NOMO-1 treated with DMSO at 0.1 percent for 48 hours (cell line): ENCODE measurements at regions not wholly inside any gene's neighbourhood (a gene's known extent, or its start where the extent isn't known, plus 50 kb on each side); places are given as distances from the start of the nearest gene placed in this dataset.

Source experiments
- DNase-seq: peaks from one replicate; lab custom pipeline; 2025; ENCODE audit not compliant: unreplicated experiment; lab: John Stamatoyannopoulos, UW

DNA sequence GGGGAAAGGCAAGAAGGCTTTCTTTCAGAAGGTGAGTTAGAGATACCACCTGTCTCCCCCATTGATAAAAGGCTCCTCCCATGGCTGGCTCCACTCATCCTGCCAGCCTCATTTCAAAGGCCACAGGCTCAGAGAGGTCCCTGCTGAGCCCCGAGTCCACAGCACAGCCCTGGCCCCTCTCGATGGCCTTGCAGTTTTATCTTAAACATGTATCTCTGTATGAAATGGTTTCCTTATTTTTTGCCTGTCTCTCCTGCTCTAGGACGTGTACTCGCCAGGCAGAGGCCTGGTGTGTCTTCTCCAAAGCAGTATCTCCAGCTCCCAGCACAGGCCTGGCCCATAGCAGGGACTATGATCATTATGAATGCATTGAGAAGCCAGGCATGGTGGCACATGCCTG, 160.5 kb upstream of the NSMCE3 start:
- DNase-seq = no peak

DNA sequence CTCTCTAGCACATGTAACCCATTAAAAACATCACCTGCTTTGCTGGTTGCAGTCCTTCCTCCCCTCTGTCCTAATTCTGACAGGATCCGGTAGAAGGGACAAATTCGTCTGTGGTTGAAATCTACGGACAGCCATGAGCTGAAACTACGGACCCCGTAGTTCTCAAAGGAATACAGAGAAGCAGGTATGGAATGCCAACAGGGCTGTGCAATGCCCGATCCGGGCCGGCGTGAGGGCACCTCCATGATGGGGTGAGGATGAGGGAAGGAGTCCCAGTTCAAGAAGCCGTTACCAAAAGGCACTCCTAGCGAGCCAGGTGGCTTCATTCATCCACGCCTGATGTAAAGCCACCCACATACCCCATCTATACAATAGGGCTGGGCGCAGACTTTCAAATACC, 160.0 kb upstream of the NSMCE3 start:
- DNase-seq = no peak

DNA sequence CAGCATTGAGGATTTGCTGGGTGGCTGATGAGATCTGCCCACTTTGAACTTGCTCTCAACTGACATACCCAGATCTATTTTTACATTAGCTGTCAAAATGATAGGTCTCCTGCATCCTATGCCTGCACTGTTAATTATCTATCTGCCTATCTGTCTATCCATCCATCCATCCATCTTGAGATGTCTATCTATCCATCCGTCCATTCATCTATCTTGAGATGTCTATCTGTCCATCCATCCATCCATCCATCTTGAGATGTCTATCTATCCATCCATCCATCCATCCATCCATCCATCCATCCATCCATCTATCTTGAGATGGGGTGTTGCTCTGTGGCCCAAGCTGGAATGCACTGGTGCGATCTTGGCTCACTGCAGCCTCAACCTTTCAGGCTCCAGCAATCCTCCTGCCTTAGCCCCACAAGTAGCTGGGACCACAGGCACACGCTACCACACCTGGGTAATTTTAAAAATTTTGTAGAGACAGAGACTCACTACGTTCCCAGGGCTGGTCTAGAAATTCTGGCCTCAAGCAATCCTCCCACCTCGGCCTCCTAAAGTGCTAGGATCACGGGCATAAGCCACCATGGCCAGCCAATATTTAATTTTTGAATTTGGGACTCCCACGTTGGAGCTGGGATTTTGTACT, 159.4 kb upstream of the NSMCE3 start:
- no peak for DNase-seq

DNA sequence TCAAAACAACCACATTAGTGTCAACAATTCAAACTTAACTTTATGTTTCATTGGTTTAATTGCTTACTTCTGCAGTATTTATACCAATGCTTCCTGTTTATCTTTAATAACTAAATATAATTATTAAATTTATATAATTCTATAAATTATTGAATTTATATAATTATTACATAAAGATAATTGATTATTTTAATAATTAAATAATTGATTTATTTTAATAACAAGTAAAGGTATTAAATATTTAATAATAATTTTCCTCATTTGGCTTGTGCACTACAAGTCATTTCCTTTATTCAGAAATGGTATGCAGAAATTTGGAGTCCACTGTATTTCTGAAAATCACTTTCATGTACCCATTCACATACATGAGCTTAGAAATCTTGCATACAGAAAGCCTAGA, 156.2 kb upstream of the NSMCE3 start:
- DNase-seq = no peak

DNA sequence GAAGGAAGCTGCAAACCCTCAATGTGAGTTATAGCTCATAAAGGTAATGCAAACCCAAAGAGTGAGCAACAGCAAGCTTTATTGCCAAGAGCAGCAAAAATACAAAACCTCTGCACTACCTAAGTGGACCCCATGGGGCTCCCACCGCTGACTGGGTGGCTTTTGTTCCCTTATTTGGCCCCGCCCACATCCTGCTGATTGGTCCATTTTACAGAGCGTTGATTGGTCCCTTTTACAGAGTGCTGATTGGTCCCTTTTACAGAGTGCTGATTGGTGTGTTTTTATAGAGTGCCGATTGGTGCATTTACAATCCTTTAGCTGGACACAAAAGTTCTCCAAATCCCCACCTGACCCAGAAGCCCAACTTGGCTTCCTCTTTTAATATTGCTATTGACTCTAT, 154.5 kb upstream of the NSMCE3 start:
- DNase-seq = no peak

DNA sequence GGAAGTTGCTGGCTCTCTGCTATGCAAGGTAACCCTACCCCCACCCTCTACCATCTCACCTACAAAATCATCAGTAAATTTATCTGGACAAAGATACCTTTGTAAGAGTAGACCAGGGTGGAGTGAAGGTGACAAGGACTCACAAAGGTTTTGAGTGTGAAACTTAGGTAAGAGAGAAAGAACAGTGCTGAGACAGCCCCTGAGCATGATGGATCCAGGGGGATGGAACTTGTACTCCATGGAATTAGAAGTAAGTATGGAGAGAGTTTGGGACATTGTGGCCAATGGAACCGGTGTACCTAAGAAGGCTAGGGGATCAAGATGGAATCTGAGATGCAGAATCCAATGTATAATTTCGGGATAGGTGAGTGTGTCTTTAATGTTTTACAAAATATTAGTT, 153.0 kb upstream of the NSMCE3 start:
- DNase-seq = no peak

DNA sequence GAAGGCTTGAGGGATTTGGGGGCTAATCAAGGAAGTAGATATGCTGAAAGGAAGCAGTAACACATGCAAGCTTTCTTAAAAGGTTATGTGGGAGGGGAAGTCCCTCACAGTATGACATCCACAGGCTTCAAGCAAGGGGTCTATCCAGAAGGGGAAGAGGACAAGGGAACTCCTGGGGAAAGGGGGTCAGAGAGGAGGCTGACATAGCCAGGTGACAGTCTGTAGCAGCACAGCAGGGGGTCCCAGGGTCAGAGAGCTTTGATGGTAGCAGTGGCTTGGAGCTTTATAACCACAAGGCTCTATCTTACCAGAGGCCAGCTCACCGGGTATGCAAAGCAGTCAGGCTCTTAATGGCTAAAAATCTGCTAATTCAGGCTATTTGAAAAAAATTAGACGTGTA, 150.6 kb upstream of the NSMCE3 start:
- no peak for DNase-seq

DNA sequence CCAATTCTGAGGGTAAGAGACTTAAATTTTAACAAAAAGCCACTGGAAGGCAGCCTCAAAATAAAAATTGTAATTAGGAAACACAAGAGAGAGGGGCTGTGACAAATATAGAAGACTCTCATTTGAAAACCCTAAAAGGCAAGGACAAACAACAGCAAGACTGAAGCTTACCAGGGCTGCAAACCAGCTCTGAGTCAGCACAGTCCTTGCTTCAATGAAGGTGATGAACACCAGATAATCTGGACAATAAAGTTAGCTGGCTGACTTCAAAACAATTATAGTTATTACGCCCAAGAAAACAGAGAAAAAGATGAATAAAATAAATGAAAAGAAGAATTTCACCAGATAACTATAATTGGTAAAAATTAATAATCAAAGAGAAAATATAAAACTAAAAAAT, 149.3 kb upstream of the NSMCE3 start:
- DNase-seq = no peak

DNA sequence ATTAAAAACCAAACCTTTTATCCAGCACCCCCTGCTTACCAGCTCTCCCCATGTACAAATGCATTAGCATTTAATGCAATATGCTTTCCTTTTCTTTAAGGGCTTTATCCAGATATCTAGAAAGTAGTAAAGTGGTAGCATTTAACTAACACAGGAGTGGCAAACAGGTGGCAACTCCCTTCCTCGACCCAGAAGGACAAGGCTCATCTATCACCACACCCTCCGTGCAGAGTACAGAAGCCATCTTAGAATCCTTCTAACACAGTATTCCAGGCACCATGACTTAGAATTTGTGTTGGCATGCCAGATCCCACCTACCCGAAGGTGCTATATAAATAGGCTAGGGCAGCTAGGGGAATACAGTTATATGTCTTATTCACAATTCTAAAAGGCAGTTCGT, 148.6 kb upstream of the NSMCE3 start:
- no peak for DNase-seq

DNA sequence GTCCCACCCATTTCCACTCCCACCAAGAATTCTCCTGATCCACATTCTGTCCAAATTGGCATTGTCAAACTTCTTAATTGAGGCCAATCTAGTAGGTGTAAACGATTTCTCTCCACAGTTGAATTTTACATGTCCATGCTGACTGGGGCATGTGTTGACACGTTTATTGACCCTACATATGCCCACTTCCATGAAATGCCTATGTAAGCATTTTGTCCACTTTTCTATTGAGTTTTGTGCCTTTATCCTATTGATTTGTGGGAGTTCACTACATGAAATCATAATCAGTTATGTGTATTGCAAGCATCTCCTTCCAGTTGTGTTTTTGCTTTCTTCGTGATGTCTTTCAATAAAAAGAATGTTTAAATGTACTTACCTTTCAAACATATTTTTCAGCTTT, 141.7 kb upstream of the NSMCE3 start:
- DNase-seq = no peak

DNA sequence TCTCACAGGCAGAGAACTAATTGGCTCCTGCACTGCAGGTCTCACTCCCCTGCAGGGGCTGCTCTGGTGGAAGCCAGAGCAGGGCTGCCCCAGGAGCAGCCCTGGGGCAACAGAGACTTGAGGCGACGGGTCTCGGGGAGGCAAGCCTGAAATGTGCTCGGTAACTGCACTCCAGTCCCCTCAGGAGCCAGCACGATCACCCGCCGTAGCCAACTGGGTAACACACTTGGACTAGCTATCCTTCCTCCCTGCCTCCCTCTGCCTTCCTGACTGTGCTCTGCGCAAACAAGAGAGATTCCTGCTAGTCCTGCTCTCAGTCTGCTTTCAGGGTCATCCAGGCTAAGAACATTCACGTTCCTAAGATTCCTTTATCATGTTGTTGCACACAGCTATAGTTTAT, 140.7 kb upstream of the NSMCE3 start:
- no peak for DNase-seq

DNA sequence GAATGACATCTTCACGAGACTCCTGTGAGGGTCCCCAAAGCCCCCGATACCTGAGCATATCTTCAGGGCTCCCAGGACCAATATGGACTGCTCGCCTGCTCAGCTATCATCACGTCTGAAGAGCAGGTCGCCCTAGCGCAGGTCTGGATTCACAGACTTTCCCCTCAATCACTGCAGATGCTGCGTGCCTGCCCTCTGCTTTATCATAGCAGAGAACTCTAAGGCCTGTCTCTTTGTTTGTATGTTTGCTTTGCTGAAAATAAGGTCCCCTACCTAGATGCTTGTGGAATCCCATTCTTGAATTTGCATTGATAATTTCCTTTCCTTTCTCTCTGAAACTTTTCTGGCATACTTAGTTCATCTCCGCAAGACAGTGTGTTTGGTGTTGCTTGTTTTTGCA, 140.3 kb upstream of the NSMCE3 start:
- DNase-seq = no peak

DNA sequence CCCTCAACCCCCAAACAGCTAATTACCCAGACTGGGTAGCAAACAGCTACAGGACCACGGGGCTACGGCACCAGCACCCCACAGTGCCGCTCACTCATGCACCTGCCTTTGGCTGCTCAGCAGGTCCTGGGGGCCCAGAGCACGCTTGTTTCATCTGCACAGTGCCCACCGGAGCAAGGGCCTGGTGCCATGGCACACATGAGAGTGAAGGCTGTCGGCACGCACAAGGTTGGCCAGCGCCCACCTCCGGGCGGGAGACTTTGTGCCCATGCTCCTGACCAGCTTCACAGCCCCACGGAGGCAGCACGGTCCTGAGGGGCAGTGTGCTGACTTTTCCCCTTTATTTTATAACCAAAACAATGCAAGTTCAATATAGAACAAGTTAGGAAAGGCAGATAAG, 135.9 kb upstream of the NSMCE3 start:
- DNase-seq = no peak

DNA sequence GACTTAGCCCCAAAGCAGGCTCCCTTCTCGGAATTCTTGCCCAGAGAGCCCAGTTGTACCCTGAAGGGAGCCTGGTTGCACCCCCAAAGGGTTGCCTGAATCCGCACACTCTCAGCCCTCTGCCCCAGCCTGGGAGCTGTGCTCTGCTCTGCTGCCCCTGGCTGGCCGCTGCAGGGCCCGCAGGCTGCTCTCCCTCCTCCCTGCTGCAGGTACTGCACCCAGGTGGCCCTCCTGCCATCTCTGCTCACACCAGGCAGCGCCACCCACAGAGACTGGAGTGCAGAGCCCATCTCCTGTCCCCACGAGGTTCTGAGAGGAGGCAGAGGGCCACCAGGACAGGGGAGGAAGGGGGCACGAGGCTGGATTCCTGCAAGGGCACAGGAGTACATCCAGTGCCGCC, 134.2 kb upstream of the NSMCE3 start:
- DNase-seq = no peak

DNA sequence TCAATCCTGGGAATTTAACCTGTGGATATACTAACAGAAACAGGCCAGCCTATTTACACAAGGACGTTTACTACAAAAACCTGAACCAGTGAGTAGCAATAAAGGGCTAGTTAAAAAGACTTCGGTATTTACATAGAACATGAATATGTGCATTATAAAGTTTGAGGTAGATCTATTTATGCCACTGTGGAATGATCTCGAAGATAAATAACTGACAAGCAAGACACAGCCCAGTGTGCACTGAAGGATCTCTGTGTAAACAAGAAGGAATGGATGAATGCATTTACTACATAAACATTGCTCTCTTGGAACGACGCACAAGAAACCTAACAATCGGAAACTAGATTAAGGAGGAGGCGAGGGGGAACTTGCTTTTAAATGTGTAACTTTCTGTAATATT, 132.0 kb upstream of the NSMCE3 start:
- DNase-seq = no peak

DNA sequence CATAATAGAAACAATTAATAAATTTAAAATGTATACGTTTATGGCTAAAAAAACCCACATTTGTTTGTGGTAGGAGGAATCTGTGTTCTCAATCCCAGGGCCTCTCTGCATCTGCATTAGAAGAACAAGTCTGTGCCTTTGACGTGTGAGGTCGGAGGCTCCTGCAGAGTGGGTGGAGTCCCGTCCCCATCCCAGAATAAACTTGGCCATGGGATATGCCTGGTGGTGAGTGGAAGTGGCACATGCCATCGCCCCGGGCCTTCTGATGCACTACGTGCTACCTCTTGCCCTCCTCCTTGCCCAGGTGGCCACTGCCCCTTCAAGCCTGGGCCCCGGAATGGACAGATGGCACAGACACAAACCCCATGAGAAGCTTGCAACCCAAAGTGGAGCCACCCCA, 131.1 kb upstream of the NSMCE3 start:
- DNase-seq = no peak

DNA sequence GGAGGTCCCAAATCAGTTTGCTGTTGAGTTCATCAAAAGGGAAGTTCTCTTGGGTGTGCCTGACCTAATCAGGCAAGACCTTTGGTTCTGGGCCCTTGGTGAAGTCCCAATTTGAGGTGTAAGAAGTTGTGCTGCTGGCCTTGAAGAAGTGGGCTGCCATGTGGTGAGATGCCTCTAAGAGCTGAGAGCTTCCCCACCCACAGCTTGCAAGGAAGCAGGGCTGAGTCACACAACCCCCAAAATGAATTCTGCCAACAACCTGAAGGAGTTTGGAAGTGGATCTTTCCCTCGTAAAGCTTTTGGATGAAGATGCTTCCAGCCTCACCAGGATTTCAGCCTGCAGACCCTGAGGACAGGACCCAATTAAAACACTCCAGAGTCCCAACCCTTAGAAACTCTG, 129.3 kb upstream of the NSMCE3 start:
- DNase-seq = no peak

DNA sequence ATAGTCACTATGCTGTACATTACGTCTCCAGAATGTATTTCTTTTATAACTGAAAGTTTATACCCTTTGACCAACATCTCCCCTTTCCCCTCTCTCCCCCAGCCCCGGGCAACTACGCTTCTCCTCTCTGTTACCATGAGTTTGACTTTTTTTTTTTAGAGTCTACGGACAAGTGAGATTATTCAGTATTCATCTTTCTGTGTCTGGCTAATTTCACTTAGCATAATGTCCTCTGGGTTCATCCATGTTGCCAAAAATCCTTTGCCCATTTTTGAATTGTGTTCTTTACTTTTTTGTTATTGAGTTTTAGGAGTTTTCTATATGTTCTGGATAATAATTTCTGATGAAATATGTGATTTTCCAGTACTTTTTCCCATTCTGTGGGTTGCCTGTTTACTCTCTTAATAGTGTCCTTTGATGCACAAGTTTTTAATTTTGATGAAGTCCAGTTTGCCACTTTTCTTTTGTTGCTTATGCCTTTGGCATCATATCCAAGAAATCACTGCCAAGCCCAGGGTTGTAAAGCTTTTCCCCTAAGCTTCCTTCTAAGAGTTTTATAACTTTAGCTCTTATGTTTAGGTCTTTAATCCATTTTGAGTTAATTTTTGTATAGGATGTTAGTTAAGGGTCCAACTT, 126.7 kb upstream of the NSMCE3 start:
- DNase-seq = no peak

DNA sequence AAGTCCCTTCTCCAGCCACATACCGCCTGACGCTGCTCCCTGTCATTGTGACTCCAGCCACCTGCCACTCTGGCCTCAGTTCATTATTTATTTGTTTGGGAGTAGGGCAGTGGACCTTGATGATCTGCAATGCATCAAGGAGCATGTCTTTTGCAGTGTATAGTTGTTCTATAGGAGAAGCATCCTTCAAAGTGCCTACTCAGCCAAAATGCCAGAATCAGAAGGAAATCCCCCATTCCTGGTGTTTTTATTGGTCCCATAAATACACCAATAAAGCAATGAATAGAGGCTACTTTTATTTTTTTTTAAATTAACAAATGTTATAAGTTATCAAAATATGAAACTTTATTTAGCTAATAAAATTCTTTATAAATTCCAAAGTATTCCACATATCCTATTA, 123.8 kb upstream of the NSMCE3 start:
- no peak for DNase-seq

DNA sequence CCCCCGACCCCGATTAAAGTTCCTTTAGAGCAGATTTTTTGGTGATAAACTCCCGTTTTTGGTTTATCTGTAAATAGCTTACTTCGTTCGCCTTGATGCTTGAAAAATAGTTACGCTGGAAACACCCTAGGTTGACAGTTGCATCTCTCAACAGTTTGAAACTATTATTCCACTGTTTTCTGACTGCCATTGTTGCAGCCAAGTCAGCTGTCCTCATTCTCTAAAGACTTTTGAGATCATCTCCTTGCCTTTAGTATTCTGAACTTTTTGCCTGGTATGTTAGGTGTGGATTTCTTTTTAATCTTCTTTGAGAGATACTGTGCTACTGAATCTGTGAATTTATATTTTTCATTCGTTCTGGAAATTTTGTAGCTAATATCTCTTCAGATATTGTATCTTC, 122.7 kb upstream of the NSMCE3 start:
- no peak for DNase-seq

DNA sequence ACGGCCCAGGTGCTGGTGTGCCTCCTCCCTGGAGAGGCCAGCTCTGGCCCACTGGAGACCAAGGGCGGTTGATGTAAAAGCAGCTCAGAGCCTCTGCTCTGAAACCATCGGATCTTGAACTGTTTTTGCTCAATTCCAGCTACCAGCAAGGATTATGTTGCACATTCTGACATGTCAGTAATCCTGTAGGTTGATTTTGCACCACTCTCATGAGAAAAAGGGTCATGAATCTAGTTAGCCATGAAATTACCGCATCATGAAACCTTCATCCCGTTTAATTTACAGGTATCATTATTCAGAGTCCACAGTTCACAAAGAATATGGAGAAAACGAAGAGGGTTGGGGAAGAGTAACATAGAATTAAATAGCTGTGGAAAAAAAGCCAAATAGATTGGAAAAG, 120.4 kb upstream of the NSMCE3 start:
- DNase-seq = no peak

DNA sequence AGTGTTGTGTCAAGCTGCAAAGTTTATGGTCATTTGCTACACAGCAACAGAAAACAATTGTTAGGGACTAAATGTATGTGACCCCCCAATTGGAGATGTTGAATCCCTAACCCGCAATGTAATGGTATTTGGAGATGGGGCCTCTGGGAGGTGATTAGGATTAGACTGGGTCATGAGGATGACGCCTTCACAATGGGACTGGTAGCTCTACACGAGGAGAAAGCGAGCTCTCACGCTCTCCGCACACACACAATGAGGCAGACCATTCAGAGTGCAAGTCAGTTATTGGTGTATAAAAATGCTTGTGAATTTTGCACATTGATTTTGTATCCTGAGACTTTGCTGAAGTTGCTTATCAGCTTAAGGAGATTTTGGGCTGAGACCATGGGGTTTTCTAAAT, 116.9 kb upstream of the NSMCE3 start:
- no peak for DNase-seq

DNA sequence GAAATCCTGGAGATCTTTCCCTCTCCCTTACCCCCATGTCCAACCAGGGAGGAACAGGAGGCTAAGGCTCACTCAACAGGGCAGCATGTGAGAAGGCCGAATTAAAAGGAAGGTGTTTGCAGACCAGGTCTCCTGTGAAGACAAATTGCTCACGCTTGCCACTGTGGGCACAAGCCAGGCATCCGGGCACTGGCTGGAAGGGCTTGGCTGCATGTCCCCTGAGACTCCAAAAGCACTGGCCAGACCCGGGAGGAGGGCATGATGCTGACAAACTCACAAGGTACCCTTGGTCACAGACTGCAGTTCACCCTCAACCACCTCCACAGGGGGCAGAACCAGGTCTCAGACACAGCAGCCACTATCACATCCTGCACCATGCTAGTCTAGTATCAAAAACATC, 113.7 kb upstream of the NSMCE3 start:
- DNase-seq = no peak
